CD14-positive monocyte (primary cell): ENCODE measurements at regions not wholly inside any gene's neighbourhood (a gene's known extent, or its start where the extent isn't known, plus 50 kb on each side); places are given as distances from the start of the nearest gene placed in this dataset.

Experiments used
- DNase-seq, 3 donors: peaks; one replicate each; pipeline ENCODE4 v3.0.0-alpha.2; 2011 to 2022
- H2AFZ ChIP-seq: 2 replicates; pipeline ENCODE4 v1.6.0; 2012; ENCODE audit warnings: mild to moderate bottlenecking, low read depth, low read length, inconsistent platforms; ENCODE audit not compliant: insufficient read depth, poor library complexity, severe bottlenecking
- H3K27ac ChIP-seq, 2 donors: 1 replicate in 1 of 2; 2 replicates in 1 of 2; pipeline ENCODE4 v1.5.1; 2012 to 2013; ENCODE audit warnings: low read length in 2 of 2, control low read depth in 1 of 2, inconsistent platforms in 1 of 2, low read depth in 1 of 2, mild to moderate bottlenecking in 1 of 2
- H3K27me3 ChIP-seq, 2 donors: one replicate each; pipeline versions ENCODE4 v1.6.0 to v1.6.1; 2011 to 2013; ENCODE audit warnings: low read length in 2 of 2; ENCODE audit not compliant: control insufficient read depth in 2 of 2, insufficient read depth in 2 of 2
- H3K36me3 ChIP-seq, 2 donors: replicated peaks in 1 of 2; 1 replicate in 1 of 2; 2 replicates in 1 of 2; pipeline versions ENCODE4 v1.5.1 to v1.6.1; 2012 to 2013; ENCODE audit warnings: low read length in 2 of 2, control low read depth in 1 of 2, inconsistent platforms in 1 of 2, mild to moderate bottlenecking in 1 of 2; ENCODE audit not compliant: insufficient read depth in 2 of 2, control insufficient read depth in 1 of 2
- H3K4me1 ChIP-seq, 2 donors: 1 replicate in 1 of 2; 2 replicates in 1 of 2; pipeline versions ENCODE4 v1.5.1 to v1.6.1; 2012 to 2013; ENCODE audit warnings: low read length in 2 of 2, control low read depth in 1 of 2, inconsistent platforms in 1 of 2, mild to moderate bottlenecking in 1 of 2, moderate library complexity in 1 of 2; ENCODE audit not compliant: insufficient read depth in 2 of 2, control insufficient read depth in 1 of 2
- H3K4me2 ChIP-seq: replicated peaks from 2 replicates; pipeline ENCODE3; 2012; ENCODE audit warnings: low read length, moderate library complexity, mild to moderate bottlenecking; ENCODE audit not compliant: poor library complexity, severe bottlenecking; ENCODE audit errors: extremely low read depth
- H3K4me3 ChIP-seq, 3 experiments: fragments of 200-600 bp in 1 of 3; sonication (generic) in 1 of 3; replicated peaks in 1 of 3; 1 replicate in 2 of 3; 2 replicates in 1 of 3; pipeline ENCODE4 v1.5.1; 2011 to 2013; ENCODE audit warnings: low read length in 3 of 3, mild to moderate bottlenecking in 3 of 3, control low read depth in 2 of 3, low read depth in 2 of 3, inconsistent platforms in 1 of 3, moderate library complexity in 1 of 3
- H3K79me2 ChIP-seq: 2 replicates; pipeline ENCODE4 v1.6.0; 2012; ENCODE audit warnings: mild to moderate bottlenecking, control low read depth, inconsistent platforms, low read length, moderate library complexity; ENCODE audit not compliant: insufficient read depth
- H3K9ac ChIP-seq: 2 replicates; pipeline ENCODE4 v1.6.0; 2017; ENCODE audit warnings: low read length, mild to moderate bottlenecking; ENCODE audit not compliant: insufficient read depth, poor library complexity, severe bottlenecking
- H3K9me3 ChIP-seq, 2 donors: replicated peaks in 1 of 2; 1 replicate in 1 of 2; 2 replicates in 1 of 2; pipeline versions ENCODE4 v1.5.1 to v1.6.1; 2012 to 2013; ENCODE audit warnings: low read length in 2 of 2, control low read depth in 1 of 2; ENCODE audit not compliant: control insufficient read depth in 1 of 2, insufficient read depth in 1 of 2
- H4K20me1 ChIP-seq: 2 replicates; pipeline ENCODE4 v1.6.0; 2012; ENCODE audit warnings: mild to moderate bottlenecking, low read length, control low read depth, moderate library complexity; ENCODE audit not compliant: insufficient read depth
- H3K27ac Mint-ChIP-seq, 7 donors: one replicate each; pipeline ENCODE4 v1.8.0; 2020; ENCODE audit warnings: mild to moderate bottlenecking in 7 of 7, mixed read lengths in 7 of 7, moderate library complexity in 6 of 7, inconsistent platforms in 2 of 7
- H3K27me3 Mint-ChIP-seq, 3 donors: one replicate each; pipeline ENCODE4 v1.8.0; 2021 to 2022; ENCODE audit warnings: low read depth in 3 of 3, mild to moderate bottlenecking in 3 of 3, mixed read lengths in 3 of 3, moderate library complexity in 3 of 3, inconsistent platforms in 1 of 3
- H3K36me3 Mint-ChIP-seq, 2 donors: one replicate each; pipeline ENCODE4 v1.8.0; 2020; ENCODE audit warnings: mixed read lengths in 2 of 2, inconsistent platforms in 1 of 2, mild to moderate bottlenecking in 1 of 2
- H3K4me1 Mint-ChIP-seq: one replicate; pipeline ENCODE4 v1.8.0; 2020; ENCODE audit warnings: mild to moderate bottlenecking, mixed read lengths
- H3K4me3 Mint-ChIP-seq, 2 donors: one replicate each; pipeline ENCODE4 v1.8.0; 2020; ENCODE audit warnings: mild to moderate bottlenecking in 2 of 2, mixed read lengths in 2 of 2, moderate library complexity in 1 of 2
- H3K9me3 Mint-ChIP-seq, 7 donors: one replicate each; pipeline ENCODE4 v1.8.0; 2020 to 2022; ENCODE audit warnings: mixed read lengths in 7 of 7, mild to moderate bottlenecking in 6 of 7, moderate library complexity in 6 of 7, inconsistent platforms in 2 of 7
- CTCF ChIP-seq: fragments of 200-600 bp; IDR thresholded peaks from one replicate; pipeline ENCODE4 v1.8.0; 2022; ENCODE audit warnings: antibody characterized with exemption, mild to moderate bottlenecking
- WGBS: methylation state at CpG from one replicate; pipeline ENCODE4 v1.1.5; 2013; ENCODE audit warnings: missing lambda C conversion rate; ENCODE audit not compliant: insufficient coverage; 5-methylcytosine and 5-hydroxymethylcytosine counted together
- intact Hi-C, 2 donors: fragments of 100-400 bp; cut with micrococcal nuclease; formaldehyde crosslinking; loops; one replicate each; pipeline versions ENCODE4 v1.15.0 to v1.15.1; 2023

GRCh38 chr12:25886396-25886795 is 72.1 kb upstream of the RASSF8 start:
- Histone ChIP-seq H3K4me1 (no peaks in the 10 kb centered on the region), H4K20me1 (no peaks in the 10 kb centered on the region), H3K27me3 (no peaks in the 10 kb centered on the region), H2AFZ (no peak overlapping the region), H3K9ac (no peak overlapping the region), H3K79me2 (no peaks in the 10 kb centered on the region), H3K36me3 (no peaks in the 10 kb centered on the region), H3K4me2 (no peak overlapping the region), H3K27ac (no peak overlapping the region), H3K9me3 (no peaks in the 10 kb centered on the region), H3K4me3 (no peak overlapping the region)
- H3K36me3 Mint-ChIP-seq = no peaks in the 10 kb centered on the region
- H3K4me3 Mint-ChIP-seq = no peak overlapping the region
- no peak for DNase-seq
- no peak overlapping the region for H3K27ac Mint-ChIP-seq
- H3K9me3 Mint-ChIP-seq = peaks cover 3 to 8% (median 4%) of the 10 kb centered on the region in 7 donors
- no peaks in the 10 kb centered on the region for H3K4me1 Mint-ChIP-seq
- TF ChIP-seq CTCF = no peak
- intact Hi-C loops = no loop called here
- peaks cover 0 to 4% (median 2%) of the 10 kb centered on the region in 3 donors for H3K27me3 Mint-ChIP-seq

GRCh38 chr12:25887367-25887766 is 71.1 kb upstream of the RASSF8 start:
- H2AFZ ChIP-seq = no peak overlapping the region
- no peak overlapping the region for H3K4me2 ChIP-seq
- DNase-seq = no peak
- Mint-ChIP-seq H3K4me3 (no peak overlapping the region), H3K4me1 (no peaks in the 10 kb centered on the region), H3K27ac (no peak overlapping the region), H3K9me3 (peaks cover 2 to 10% (median 4%) of the 10 kb centered on the region in 7 donors), H3K27me3 (peaks cover 0 to 4% (median 2%) of the 10 kb centered on the region in 3 donors), H3K36me3 (no peaks in the 10 kb centered on the region)
- no peak overlapping the region for H3K27ac ChIP-seq
- no peaks in the 10 kb centered on the region for H4K20me1 ChIP-seq
- intact Hi-C loops = no loop called here
- no peaks in the 10 kb centered on the region for H3K36me3 ChIP-seq
- no CpG with 5 or more reads among the region's 3 CpGs for WGBS
- H3K4me1 ChIP-seq = no peaks in the 10 kb centered on the region
- no peaks in the 10 kb centered on the region for H3K79me2 ChIP-seq
- no peak overlapping the region for H3K4me3 ChIP-seq
- no peaks in the 10 kb centered on the region for H3K9me3 ChIP-seq
- TF ChIP-seq CTCF = no peak
- no peaks in the 10 kb centered on the region for H3K27me3 ChIP-seq
- H3K9ac ChIP-seq = no peak overlapping the region
